Upper lobe of left lung (tissue), 6 donors: ENCODE measurements at regions not wholly inside any gene's neighbourhood (a gene's known extent, or its start where the extent isn't known, plus 50 kb on each side); places are given as distances from the start of the nearest gene placed in this dataset.

Experiments used
- ATAC-seq, 2 donors: fragments of 200-7000 bp; cut with Tn5 transposase; one replicate each; pipeline ENCODE4 v1.9.1; 2022; ENCODE audit warnings: mild to moderate bottlenecking in 2 of 2, moderate library complexity in 2 of 2; ENCODE audit not compliant: low FRiP score in 2 of 2
- DNase-seq, 2 donors: peaks; one replicate each; pipeline ENCODE4 v3.0.0-alpha.2; 2019 to 2020
- H3K27ac ChIP-seq, 4 donors: fragments of 200-600 bp; sonication (generic); one replicate each; pipeline ENCODE4 v1.5.1; 2016 to 2019
- H3K27me3 ChIP-seq, 4 donors: fragments of 200-600 bp; sonication (generic); one replicate each; pipeline ENCODE4 v1.5.1; 2017 to 2019
- H3K36me3 ChIP-seq, 4 donors: fragments of 200-600 bp; sonication (generic); one replicate each; pipeline ENCODE4 v1.5.1; 2016 to 2019
- H3K4me1 ChIP-seq, 4 donors: fragments of 200-600 bp; sonication (generic); one replicate each; pipeline ENCODE4 v1.5.1; 2018 to 2019
- H3K4me3 ChIP-seq, 4 donors: fragments of 200-600 bp; sonication (generic); one replicate each; pipeline ENCODE4 v1.5.1; 2017 to 2019; ENCODE audit warnings: mild to moderate bottlenecking in 2 of 4, moderate library complexity in 1 of 4
- H3K9me3 ChIP-seq, 4 donors: fragments of 200-600 bp; sonication (generic); one replicate each; pipeline ENCODE4 v1.5.1; 2018 to 2019
- EP300 ChIP-seq, 4 donors: sonication (generic); formaldehyde crosslinking; IDR thresholded peaks; one replicate each; pipeline ENCODE4 v1.5.1; 2017; ENCODE audit warnings: antibody characterized with exemption in 4 of 4, control low read depth in 2 of 4
- POLR2A ChIP-seq, 4 donors: fragments of 450-650 bp; IDR thresholded peaks; one replicate each; pipeline ENCODE4 v1.5.1; 2016 to 2017; ENCODE audit warnings: antibody characterized with exemption in 4 of 4, mild to moderate bottlenecking in 2 of 4
- POLR2AphosphoS5 ChIP-seq, 2 donors: sonication (generic); formaldehyde crosslinking; IDR thresholded peaks; one replicate each; pipeline ENCODE4 v1.5.1; 2017; ENCODE audit warnings: antibody characterized with exemption in 2 of 2
- WGBS, 2 donors: methylation state at CpG; one replicate each; pipeline ENCODE4 v1.1.5; 2017 to 2018; 5-methylcytosine and 5-hydroxymethylcytosine counted together
- TF ChIP-seq, protein P1 (sequence below), 6 experiments: fragments of 450-650 bp in 4 of 6; fragments of 200-600 bp in 2 of 6; sonication (generic) in 2 of 6; IDR thresholded peaks; one replicate each; pipeline ENCODE4 v1.5.1; 2016 to 2019; ENCODE audit warnings: antibody characterized with exemption in 6 of 6
- donor health status: DM: no; HTN: no; CAD: no; lungs with moderate emphysema.
- donor health status: DM: no; HTN: yes; CAD: no; lungs with severe emphysema.

DNA sequence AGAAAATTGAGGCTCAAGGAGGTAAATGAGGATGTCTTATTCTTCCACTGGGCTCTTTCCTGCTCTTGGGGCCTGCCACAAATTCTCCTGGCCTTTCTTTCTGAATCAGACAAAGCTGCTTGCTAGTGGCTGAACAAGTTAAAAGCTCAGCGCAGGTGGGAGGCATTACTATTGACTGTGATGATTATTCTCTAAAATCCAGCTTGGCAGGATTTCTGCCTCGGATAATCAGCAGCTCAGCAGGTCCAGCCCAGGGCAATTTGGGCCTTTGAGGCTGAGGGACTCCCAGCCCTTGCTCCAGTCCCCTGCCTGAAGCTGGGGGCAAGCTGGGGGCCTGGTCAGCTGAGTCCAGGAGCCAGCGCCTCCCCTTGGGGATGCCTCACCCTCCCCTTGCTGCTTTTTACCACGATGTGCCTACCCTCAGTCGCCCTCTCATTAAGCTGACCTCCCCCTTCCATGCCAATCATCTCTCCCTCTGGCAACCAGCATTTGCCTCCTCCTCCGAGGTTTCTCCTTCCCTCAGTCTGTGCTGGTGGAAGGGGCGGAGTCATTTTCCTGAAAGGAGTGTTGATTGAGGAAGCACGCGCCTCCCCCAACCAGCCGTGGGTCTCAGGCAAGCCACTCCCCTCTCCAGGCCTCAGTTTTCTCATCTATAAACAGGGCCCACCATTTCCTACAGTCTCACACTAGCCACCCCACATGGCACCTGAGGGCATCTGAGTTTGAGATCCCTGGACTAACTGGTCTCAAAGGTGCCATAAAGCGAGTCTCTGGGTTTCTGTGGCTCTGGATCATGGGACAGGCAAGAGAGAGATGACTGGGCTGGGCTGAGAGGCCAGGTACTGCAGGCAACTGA is 60.6 kb upstream of the PRDM11 start:
- H3K9me3 ChIP-seq: no peaks in the 10 kb centered on the region
- H3K4me3 ChIP-seq: no peak overlapping the region
- no peak overlapping the region for H3K27ac ChIP-seq
- peaks cover 4 to 11% (median 10%) of the 10 kb centered on the region in 4 donors for H3K4me1 ChIP-seq
- no peaks in the 10 kb centered on the region for H3K36me3 ChIP-seq
- no peak for DNase-seq
- no peak for ATAC-seq
- H3K27me3 ChIP-seq: no peaks in the 10 kb centered on the region
- 74 to 75% methylated on average over 11 of the region's 11 CpGs for WGBS, 2 donors
- TF ChIP-seq POLR2AphosphoS5 (IDR thresholded peaks at IDR 0.05) (no peak), EP300 (IDR thresholded peaks at IDR 0.05) (no peak), POLR2A (IDR thresholded peaks at IDR 0.05) (no peak)
- TF ChIP-seq, protein P1, sequence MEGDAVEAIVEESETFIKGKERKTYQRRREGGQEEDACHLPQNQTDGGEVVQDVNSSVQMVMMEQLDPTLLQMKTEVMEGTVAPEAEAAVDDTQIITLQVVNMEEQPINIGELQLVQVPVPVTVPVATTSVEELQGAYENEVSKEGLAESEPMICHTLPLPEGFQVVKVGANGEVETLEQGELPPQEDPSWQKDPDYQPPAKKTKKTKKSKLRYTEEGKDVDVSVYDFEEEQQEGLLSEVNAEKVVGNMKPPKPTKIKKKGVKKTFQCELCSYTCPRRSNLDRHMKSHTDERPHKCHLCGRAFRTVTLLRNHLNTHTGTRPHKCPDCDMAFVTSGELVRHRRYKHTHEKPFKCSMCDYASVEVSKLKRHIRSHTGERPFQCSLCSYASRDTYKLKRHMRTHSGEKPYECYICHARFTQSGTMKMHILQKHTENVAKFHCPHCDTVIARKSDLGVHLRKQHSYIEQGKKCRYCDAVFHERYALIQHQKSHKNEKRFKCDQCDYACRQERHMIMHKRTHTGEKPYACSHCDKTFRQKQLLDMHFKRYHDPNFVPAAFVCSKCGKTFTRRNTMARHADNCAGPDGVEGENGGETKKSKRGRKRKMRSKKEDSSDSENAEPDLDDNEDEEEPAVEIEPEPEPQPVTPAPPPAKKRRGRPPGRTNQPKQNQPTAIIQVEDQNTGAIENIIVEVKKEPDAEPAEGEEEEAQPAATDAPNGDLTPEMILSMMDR (IDR thresholded peaks at IDR 0.05): no peak

DNA sequence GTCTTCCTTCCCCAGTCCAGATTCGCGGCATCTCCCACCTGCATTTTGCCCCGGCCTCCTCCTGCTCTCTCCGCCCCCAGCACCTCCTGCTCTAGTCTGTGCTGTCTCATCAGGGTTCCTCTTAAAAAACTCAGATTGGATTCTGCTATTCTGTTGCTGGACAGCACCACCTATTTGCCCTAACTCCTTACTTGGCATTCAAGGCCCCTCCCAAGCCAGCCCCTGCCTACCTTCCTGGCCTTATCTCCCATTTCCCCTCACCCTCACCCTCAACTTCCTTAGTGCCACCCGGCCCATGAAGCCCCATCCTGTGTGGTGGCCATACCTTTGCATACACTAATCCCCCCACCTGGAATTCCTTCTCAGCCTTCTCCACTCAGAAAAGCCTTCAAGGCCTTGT is 59.9 kb upstream of the PRDM11 start:
- Histone ChIP-seq H3K27me3 (no peaks in the 10 kb centered on the region), H3K36me3 (no peaks in the 10 kb centered on the region), H3K9me3 (no peaks in the 10 kb centered on the region), H3K27ac (no peak overlapping the region), H3K4me3 (no peak overlapping the region), H3K4me1 (peaks cover 4 to 15% (median 11%) of the 10 kb centered on the region in 4 donors)
- DNase-seq (no peak), ATAC-seq (no peak)
- TF ChIP-seq, protein P1 (IDR thresholded peaks at IDR 0.05): no peak
- TF ChIP-seq POLR2A (IDR thresholded peaks at IDR 0.05): no peak
- TF ChIP-seq EP300 (IDR thresholded peaks at IDR 0.05): no peak
- no peak for TF ChIP-seq POLR2AphosphoS5 (IDR thresholded peaks at IDR 0.05)
- WGBS, 2 donors: 81 to 85% methylated on average over 5 of the region's 5 CpGs

DNA sequence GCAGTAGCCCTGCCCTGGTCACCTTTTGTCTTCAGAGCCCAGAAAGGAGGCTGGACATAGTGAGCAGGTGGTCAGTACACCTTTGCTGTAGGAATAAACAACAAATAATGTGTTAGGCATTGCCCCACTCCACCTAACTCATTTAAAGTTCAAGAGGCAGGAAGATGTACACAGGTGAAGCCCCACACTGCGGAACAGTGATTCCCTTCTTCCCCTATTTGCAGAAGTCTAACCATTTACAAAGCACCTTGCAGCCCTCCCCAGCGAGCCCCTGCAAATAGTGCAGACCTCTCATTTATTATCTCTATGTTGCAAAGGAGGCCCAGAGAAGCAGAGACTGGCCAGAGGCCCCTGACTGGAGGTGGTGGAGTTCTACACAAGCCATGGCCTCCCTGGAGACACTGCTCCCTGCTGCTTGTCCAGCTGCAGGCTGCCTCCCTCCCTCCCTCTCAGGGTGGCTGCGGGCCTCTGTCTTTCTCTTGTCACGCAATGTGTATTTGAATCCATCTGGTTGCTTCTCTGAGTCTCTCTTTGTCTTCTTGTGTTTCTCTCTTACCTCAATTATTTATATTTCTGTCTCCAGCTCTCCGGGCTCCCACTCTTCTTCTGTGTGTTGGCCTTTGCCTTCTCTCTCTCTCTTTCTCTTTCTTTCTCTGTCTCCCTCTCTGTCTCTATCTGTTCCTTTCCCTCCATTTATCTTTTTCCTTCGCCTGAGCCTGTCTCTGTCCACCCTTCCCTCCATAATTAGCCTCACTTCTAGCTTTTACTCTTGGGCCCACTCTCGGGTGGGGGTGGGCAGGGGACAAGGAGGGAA is 59.1 kb upstream of the PRDM11 start:
- H3K27ac ChIP-seq: no peak overlapping the region
- peaks cover 7 to 23% (median 19%) of the 10 kb centered on the region in 4 donors for H3K4me1 ChIP-seq
- TF ChIP-seq, protein P1 (IDR thresholded peaks at IDR 0.05): no peak
- no peak for TF ChIP-seq EP300 (IDR thresholded peaks at IDR 0.05)
- no peak for TF ChIP-seq POLR2AphosphoS5 (IDR thresholded peaks at IDR 0.05)
- TF ChIP-seq POLR2A (IDR thresholded peaks at IDR 0.05): no peak
- H3K36me3 ChIP-seq: no peaks in the 10 kb centered on the region
- DNase-seq: no peak
- H3K4me3 ChIP-seq: no peak overlapping the region
- no peaks in the 10 kb centered on the region for H3K9me3 ChIP-seq
- no peaks in the 10 kb centered on the region for H3K27me3 ChIP-seq
- ATAC-seq: no peak
- 76 to 86% methylated on average over 7 of the region's 7 CpGs for WGBS, 2 donors

DNA sequence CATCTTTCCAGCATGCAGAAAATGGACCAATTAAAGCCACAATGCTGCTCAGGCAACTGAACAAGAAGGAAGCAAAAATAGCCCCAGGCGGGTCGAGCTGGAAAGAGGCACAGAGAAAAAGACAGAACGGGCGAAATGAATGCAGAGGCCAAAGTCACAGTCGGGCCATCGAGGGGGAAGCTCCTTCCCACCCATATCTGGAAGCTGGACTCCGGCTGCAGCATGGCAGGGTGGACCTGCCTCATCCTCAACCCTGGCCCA is 58.6 kb upstream of the PRDM11 start:
- no peak for DNase-seq
- TF ChIP-seq EP300 (IDR thresholded peaks at IDR 0.05) (no peak), POLR2A (IDR thresholded peaks at IDR 0.05) (no peak), POLR2AphosphoS5 (IDR thresholded peaks at IDR 0.05) (no peak)
- TF ChIP-seq, protein P1 (IDR thresholded peaks at IDR 0.05): no peak
- Histone ChIP-seq H3K4me1 (peaks cover 11 to 29% (median 21%) of the 10 kb centered on the region in 4 donors), H3K27me3 (no peaks in the 10 kb centered on the region), H3K27ac (peak overlapping the region in 1 of 4 donors; percentile 36), H3K36me3 (no peaks in the 10 kb centered on the region), H3K9me3 (no peaks in the 10 kb centered on the region), H3K4me3 (no peak overlapping the region)
- 85 to 87% methylated on average over 7 of the region's 7 CpGs for WGBS, 2 donors
- ATAC-seq: no peak
